ENCODE measurements at regions not wholly inside any gene's neighbourhood (a gene's known extent, or its start where the extent isn't known, plus 50 kb on each side); places are given as distances from the start of the nearest gene placed in this dataset.

DNA sequence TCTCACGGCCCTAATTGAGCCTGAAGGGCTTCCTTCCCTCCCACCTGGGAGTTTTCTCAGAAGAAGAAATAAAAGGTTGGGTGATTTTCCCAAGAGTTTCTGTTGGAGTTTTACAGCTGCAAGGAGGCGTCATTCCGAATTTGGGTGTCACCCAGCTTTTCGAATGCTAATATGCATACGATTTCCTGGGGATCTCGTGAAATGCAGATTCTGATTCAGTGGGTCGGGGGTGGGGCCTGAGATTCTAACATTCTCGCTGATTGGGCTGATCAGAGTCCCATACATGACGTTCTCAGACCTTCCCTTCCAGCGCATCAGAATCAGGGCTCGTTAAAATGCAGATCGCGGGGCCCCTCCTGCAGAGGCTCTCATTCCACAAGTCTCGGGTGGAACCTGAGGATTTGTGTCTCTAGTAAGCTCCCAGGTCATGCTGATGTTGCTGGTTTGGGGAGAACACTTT, 125.8 kb upstream of the STX18 start:
- no peak for DNase-seq (ENCODE audit: low read depth)
- H3K4me3 ChIP-seq (ENCODE audit: low read depth, low read length) = no peak overlapping the region
- TF ChIP-seq, protein P1, sequence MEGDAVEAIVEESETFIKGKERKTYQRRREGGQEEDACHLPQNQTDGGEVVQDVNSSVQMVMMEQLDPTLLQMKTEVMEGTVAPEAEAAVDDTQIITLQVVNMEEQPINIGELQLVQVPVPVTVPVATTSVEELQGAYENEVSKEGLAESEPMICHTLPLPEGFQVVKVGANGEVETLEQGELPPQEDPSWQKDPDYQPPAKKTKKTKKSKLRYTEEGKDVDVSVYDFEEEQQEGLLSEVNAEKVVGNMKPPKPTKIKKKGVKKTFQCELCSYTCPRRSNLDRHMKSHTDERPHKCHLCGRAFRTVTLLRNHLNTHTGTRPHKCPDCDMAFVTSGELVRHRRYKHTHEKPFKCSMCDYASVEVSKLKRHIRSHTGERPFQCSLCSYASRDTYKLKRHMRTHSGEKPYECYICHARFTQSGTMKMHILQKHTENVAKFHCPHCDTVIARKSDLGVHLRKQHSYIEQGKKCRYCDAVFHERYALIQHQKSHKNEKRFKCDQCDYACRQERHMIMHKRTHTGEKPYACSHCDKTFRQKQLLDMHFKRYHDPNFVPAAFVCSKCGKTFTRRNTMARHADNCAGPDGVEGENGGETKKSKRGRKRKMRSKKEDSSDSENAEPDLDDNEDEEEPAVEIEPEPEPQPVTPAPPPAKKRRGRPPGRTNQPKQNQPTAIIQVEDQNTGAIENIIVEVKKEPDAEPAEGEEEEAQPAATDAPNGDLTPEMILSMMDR (IDR thresholded peaks at IDR 0.05; ENCODE audit: insufficient read depth, low read length) = no peak

- TF ChIP-seq, protein P1 (IDR thresholded peaks at IDR 0.05; ENCODE audit: insufficient read depth, low read length) = no peak
- no peak overlapping the region for H3K4me3 ChIP-seq (ENCODE audit: low read depth, low read length)
- peak; percentile 59 for DNase-seq (ENCODE audit: low read depth)
Measured at GRCh38 chr4:4666693-4667621, 125.1 kb upstream of the STX18 start.

GRCh38 chr4:4666187-4666586, 124.3 kb upstream of the STX18 start:
- no peak for DNase-seq (ENCODE audit: low read depth)
- no peak overlapping the region for H3K4me3 ChIP-seq (ENCODE audit: low read depth, low read length)
- TF ChIP-seq, protein P1 (IDR thresholded peaks at IDR 0.05; ENCODE audit: insufficient read depth, low read length) = no peak

- DNase-seq (ENCODE audit: low read depth) = no peak
- TF ChIP-seq, protein P1 (IDR thresholded peaks at IDR 0.05; ENCODE audit: insufficient read depth, low read length) = no peak
- H3K4me3 ChIP-seq (ENCODE audit: low read depth, low read length) = no peak overlapping the region
Measured at GRCh38 chr4:4664234-4664633, 122.4 kb upstream of the STX18 start.

GRCh38 chr4:4663028-4663427, 121.2 kb upstream of the STX18 start:
- TF ChIP-seq, protein P1 (IDR thresholded peaks at IDR 0.05; ENCODE audit: insufficient read depth, low read length) = no peak
- peak; percentile 62 for DNase-seq (ENCODE audit: low read depth)
- H3K4me3 ChIP-seq (ENCODE audit: low read depth, low read length) = no peak overlapping the region

DNA sequence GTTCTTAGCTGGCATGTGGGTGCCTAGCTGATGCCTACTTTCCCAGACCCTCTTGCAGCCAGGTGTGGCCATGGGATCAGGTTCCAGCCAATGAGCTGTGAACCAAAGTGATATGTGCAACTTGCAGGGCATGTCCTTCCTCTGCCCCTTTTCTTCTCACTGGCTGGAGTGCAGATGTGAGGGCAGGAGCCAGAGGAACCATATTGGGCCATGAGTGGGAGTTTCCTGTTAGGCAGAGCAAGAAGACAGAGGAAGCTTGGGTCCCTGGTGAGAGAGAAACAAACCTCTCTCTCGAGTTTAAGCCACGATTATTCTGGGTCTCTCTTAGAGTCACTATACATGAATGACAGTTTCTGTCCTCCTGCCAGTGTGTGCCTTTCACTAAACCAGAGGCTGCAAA, 120.4 kb upstream of the STX18 start:
- DNase-seq (ENCODE audit: low read depth) = no peak
- no peak overlapping the region for H3K4me3 ChIP-seq (ENCODE audit: low read depth, low read length)
- TF ChIP-seq, protein P1 (IDR thresholded peaks at IDR 0.05; ENCODE audit: insufficient read depth, low read length) = no peak
